K562 (cell line): ENCODE measurements at regions not wholly inside any gene's neighbourhood (a gene's known extent, or its start where the extent isn't known, plus 50 kb on each side); places are given as distances from the start of the nearest gene placed in this dataset.

ENCODE experiments used
- ATAC-seq: fragments of 200-7000 bp; cut with Tn5 transposase; 3 replicates; pipeline ENCODE4 v1.9.1; 2020; ENCODE audit warnings: moderate library complexity
- BruUV-seq: library from RNA; stranded (reverse); fragments of 400-500 nt; replicated peaks from 2 replicates; lab custom pipeline; 2021; lab: Mats Ljungman, UMichigan
- CTCF ChIA-PET: fragments of 300-600 bp; formaldehyde crosslinking; extraction: SDS; loops from one replicate; lab custom pipeline; 2021; ENCODE audit warnings: low intra/inter-chr PET ratio; lab: Yijun Ruan, JAX
- POLR2A ChIA-PET: fragments of 300-600, 350-650 bp; sonication (Branson Sonifier 250); formaldehyde crosslinking; extraction: SDS; loops from one replicate; lab custom pipeline; 2021; ENCODE audit warnings: antibody characterized with exemption, inconsistent platforms; lab: Yijun Ruan, JAX
- DNase-seq, 4 experiments: peaks; one replicate each; pipeline versions ENCODE4 v3.0.0 to v3.0.0-alpha.2; 2011 to 2018; ENCODE audit warnings: low spot score in 3 of 4, mixed read lengths in 3 of 4; ENCODE audit errors: extremely low read depth in 1 of 4
- FAIRE-seq: peaks from 2 replicates; lab custom pipeline; 2011; peaks lifted over from hg19 to GRCh38; lab: Jason Lieb, UNC
- H2AFZ ChIP-seq: 2 replicates; pipeline ENCODE4 v1.6.0; 2011; ENCODE audit warnings: low read depth, low read length, control low read depth, inconsistent platforms
- H3K27ac ChIP-seq: fragments of 200-600 bp; 3 replicates; pipeline ENCODE4 v1.8.0; 2011; ENCODE audit warnings: low read depth, mild to moderate bottlenecking, control low read depth, inconsistent platforms, low read length, moderate library complexity, mixed read lengths; ENCODE audit errors: extremely low read depth
- H3K27me3 ChIP-seq, 2 experiments: fragments of 300-600 bp in 1 of 2; 2 replicates in 1 of 2; 3 replicates in 1 of 2; pipeline versions ENCODE4 v1.6.0 to v1.8.0; 2011; ENCODE audit warnings: inconsistent platforms in 2 of 2, low read length in 2 of 2, mild to moderate bottlenecking in 1 of 2, mixed read lengths in 1 of 2, moderate library complexity in 1 of 2; ENCODE audit not compliant: control insufficient read depth in 2 of 2, insufficient read depth in 2 of 2
- H3K36me3 ChIP-seq: fragments of 300-600 bp; 3 replicates; pipeline ENCODE4 v1.8.0; 2011; ENCODE audit warnings: mild to moderate bottlenecking, low read length, inconsistent platforms; ENCODE audit not compliant: control insufficient read depth, insufficient read depth
- H3K4me1 ChIP-seq, 2 experiments: fragments of 200-600 bp in 1 of 2; replicated peaks in 1 of 2; 2 replicates in 1 of 2; 3 replicates in 1 of 2; pipeline versions ENCODE4 v1.5.1 to v1.8.0; 2011; ENCODE audit warnings: inconsistent platforms in 2 of 2, low read length in 2 of 2, mild to moderate bottlenecking in 1 of 2, mixed read lengths in 1 of 2, moderate library complexity in 1 of 2; ENCODE audit not compliant: control insufficient read depth in 2 of 2, insufficient read depth in 2 of 2
- H3K4me2 ChIP-seq: 2 replicates; pipeline ENCODE4 v1.6.1; 2011; ENCODE audit warnings: low read length, control low read depth, inconsistent platforms, mixed read lengths; ENCODE audit not compliant: insufficient read depth
- H3K4me3 ChIP-seq: fragments of 200-600 bp; sonication (generic), shearing (Covaris generic); 2 replicates; pipeline ENCODE4 v1.5.1; 2016; ENCODE audit warnings: control low read depth, inconsistent platforms
- H3K79me2 ChIP-seq: fragments of 200-600 bp; 3 replicates; pipeline ENCODE4 v1.8.0; 2011; ENCODE audit warnings: low read length, inconsistent platforms; ENCODE audit not compliant: control insufficient read depth, insufficient read depth
- H3K9ac ChIP-seq, 2 experiments: 2 replicates each; pipeline versions ENCODE4 v1.6.0 to v1.6.1; 2011; ENCODE audit warnings: low read depth in 2 of 2, low read length in 2 of 2, control low read depth in 1 of 2, inconsistent platforms in 1 of 2, mild to moderate bottlenecking in 1 of 2, mixed read lengths in 1 of 2; ENCODE audit not compliant: insufficient read depth in 1 of 2
- H3K9me1 ChIP-seq: one replicate; pipeline ENCODE4 v1.6.0; 2011; ENCODE audit warnings: inconsistent platforms, mild to moderate bottlenecking, low read length, moderate library complexity; ENCODE audit not compliant: control insufficient read depth, insufficient read depth
- H3K9me3 ChIP-seq: replicated peaks from 2 replicates; pipeline ENCODE4 v1.5.1; 2011; ENCODE audit warnings: low read depth, low read length, inconsistent platforms; ENCODE audit not compliant: control insufficient read depth, insufficient read depth
- H4K20me1 ChIP-seq: replicated peaks from 2 replicates; pipeline ENCODE4 v1.6.1; 2011; ENCODE audit warnings: low read length, inconsistent platforms, mixed read lengths; ENCODE audit not compliant: control insufficient read depth, insufficient read depth
- NR3C1 ChIP-seq: sonication (generic); formaldehyde crosslinking; IDR thresholded peaks from 2 replicates; pipeline ENCODE4 v1.8.1; 2022; ENCODE audit warnings: missing genetic modification reagents
- PHF8 ChIP-seq: fragments of 200-600 bp; sonication (generic); IDR thresholded peaks from 2 replicates; pipeline ENCODE4 v1.6.1; 2012; ENCODE audit warnings: mixed run types, mild to moderate bottlenecking, inconsistent platforms, low read length, moderate library complexity, borderline replicate concordance
- ZNF76 ChIP-seq: fragments of 250-450 bp; sonication (Bioruptor Pico); IDR thresholded peaks from 2 replicates; pipeline ENCODE4 v1.4.0; 2020; ENCODE audit warnings: mild to moderate bottlenecking, moderate library complexity, borderline replicate concordance
- WGBS: fragments of 100-300 bp; shearing (Covaris generic); methylation state at CpG from one replicate; pipeline ENCODE4 v1.1.6; 2016; ENCODE audit warnings: low coverage, mixed read lengths; ENCODE audit not compliant: insufficient coverage; ENCODE audit errors: missing lambda C conversion rate; 5-methylcytosine and 5-hydroxymethylcytosine counted together
- in situ Hi-C: fragments of 300-500 bp; cut with MboI; formaldehyde crosslinking; loops from 4 replicates; pipeline ENCODE4 v1.15.0; 2018; ENCODE audit warnings: inconsistent platforms, mixed read lengths
- intact Hi-C: fragments of 100-400 bp; cut with micrococcal nuclease; formaldehyde crosslinking; loops from 2 replicates; pipeline ENCODE4 v1.14.2; 2022
- TF ChIP-seq, protein P1 (sequence below): fragments of 250-450 bp; sonication (Bioruptor Pico); IDR thresholded peaks from 2 replicates; pipeline ENCODE4 v1.8.0; 2022; ENCODE audit warnings: moderate library complexity, mild to moderate bottlenecking, inconsistent platforms

DNA sequence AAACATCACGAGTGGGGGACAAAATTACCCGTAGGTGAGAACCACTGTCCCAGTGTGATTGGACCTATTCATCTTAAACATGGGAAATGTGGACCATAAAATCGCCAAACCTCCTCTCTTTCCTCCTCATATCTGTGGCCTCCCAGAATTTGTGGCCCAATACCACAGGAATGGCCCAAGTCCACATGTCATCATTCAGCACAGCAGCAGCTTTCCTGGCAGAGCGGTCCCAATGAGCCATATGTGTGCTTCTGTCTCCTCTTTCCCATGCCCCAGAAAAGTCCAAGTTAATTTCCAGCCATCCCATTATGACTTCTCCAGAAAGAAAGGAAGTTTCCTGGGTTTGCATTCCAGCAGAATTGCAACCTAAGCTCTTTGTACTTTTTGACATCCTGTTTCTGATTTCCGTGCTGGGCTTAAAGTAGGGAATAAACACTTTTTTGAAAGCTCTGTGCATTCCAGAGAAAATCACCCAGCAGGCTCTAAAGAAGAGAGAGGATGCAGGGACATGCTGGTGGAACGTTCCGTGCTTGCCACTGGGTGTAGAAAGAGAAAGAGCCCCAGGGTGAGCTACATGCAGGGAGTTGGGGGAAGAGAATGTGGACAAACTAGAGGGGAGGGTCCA is 259.4 kb upstream of the PROK2 start:
- no TSS peak for BruUV-seq
- H4K20me1 ChIP-seq, result no peaks in the 10 kb centered on the region
- ChIA-PET POLR2A (interaction anchor here (0.7 to 1.0 kb wide), 2 partner anchors 8 to 16 kb away, joined by 3 read pairs; no protein-coding TSS in a partner anchor), CTCF (no interaction called here)
- WGBS, result 36% methylated on average over 7 of the region's 7 CpGs
- H3K4me3 ChIP-seq, result no peak overlapping the region
- no peaks in the 10 kb centered on the region for H3K9me3 ChIP-seq
- H3K4me1 ChIP-seq, result peaks cover 2 to 14% of the 10 kb centered on the region in 2 experiments; a peak in 3 of 5 replicates
- H3K36me3 ChIP-seq, result no peaks in the 10 kb centered on the region
- FAIRE-seq (no peak), DNase-seq (peak in 2 of 4 experiments; percentile 7 to 8), ATAC-seq (no peak)
- TF ChIP-seq, protein P1, sequence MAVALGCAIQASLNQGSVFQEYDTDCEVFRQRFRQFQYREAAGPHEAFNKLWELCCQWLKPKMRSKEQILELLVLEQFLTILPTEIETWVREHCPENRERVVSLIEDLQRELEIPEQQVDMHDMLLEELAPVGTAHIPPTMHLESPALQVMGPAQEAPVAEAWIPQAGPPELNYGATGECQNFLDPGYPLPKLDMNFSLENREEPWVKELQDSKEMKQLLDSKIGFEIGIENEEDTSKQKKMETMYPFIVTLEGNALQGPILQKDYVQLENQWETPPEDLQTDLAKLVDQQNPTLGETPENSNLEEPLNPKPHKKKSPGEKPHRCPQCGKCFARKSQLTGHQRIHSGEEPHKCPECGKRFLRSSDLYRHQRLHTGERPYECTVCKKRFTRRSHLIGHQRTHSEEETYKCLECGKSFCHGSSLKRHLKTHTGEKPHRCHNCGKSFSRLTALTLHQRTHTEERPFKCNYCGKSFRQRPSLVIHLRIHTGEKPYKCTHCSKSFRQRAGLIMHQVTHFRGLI, result no peak
- no peak for TF ChIP-seq ZNF76 (CRISPR knock-in tag)
- TF ChIP-seq PHF8, result no peak
- no peak for TF ChIP-seq NR3C1 (CRISPR knock-in tag)
- no peak overlapping the region for H3K27ac ChIP-seq
- no peak overlapping the region for H3K4me2 ChIP-seq
- H2AFZ ChIP-seq, result peak overlapping the region; percentile 51
- H3K9me1 ChIP-seq, result no peaks in the 10 kb centered on the region
- no peaks in the 10 kb centered on the region for H3K79me2 ChIP-seq
- no peak overlapping the region for H3K9ac ChIP-seq
- intact Hi-C loops, result no loop called here
- in situ Hi-C loops, result no loop called here
- no peaks in the 10 kb centered on the region for H3K27me3 ChIP-seq
